ENCODE measurements at regions not wholly inside any gene's neighbourhood (a gene's known extent, or its start where the extent isn't known, plus 50 kb on each side); places are given as distances from the start of the nearest gene placed in this dataset.
"Not testable (repeated sequence)": the region's sequence is repeated elsewhere in the genome, so short reads cannot be mapped to it uniquely, and the experiment has no call there.

- ATAC-seq (ENCODE audit: low read depth in 2 of 2); H3K36me3 Mint-ChIP-seq; H3K4me1 Mint-ChIP-seq; DNase-seq; H3K27ac Mint-ChIP-seq; H3K4me3 Mint-ChIP-seq; H3K27me3 Mint-ChIP-seq: not testable (repeated sequence)
- H3K9me3 Mint-ChIP-seq, result peaks cover 3 to 22% (median 9%) of the 10 kb centered on the region in 7 donors
These were observed 1502.6 kb upstream of the TPTE start for GRCh38 chr21:9018731-9019253.

GRCh38 chr21:9024006-9024767 lies 1497.2 kb upstream of the TPTE start:
- ATAC-seq (ENCODE audit: low read depth in 2 of 2); H3K36me3 Mint-ChIP-seq: not testable (repeated sequence)

GRCh38 chr21:9026729-9027416 lies 1494.5 kb upstream of the TPTE start:
- H3K27ac Mint-ChIP-seq; H3K36me3 Mint-ChIP-seq; H3K27me3 Mint-ChIP-seq; H3K4me1 Mint-ChIP-seq; DNase-seq; H3K4me3 Mint-ChIP-seq; ATAC-seq (ENCODE audit: low read depth in 2 of 2): not testable (repeated sequence)
- H3K9me3 Mint-ChIP-seq, result peaks cover 0 to 18% (median 6%) of the 10 kb centered on the region in 7 donors

More at GRCh38 chr21:9024006-9024767, 1497.2 kb upstream of the TPTE start:
- peaks cover 0 to 21% (median 8%) of the 10 kb centered on the region in 7 donors for H3K9me3 Mint-ChIP-seq
- DNase-seq, H3K27ac Mint-ChIP-seq, H3K4me3 Mint-ChIP-seq, H3K27me3 Mint-ChIP-seq, H3K4me1 Mint-ChIP-seq: not testable (repeated sequence)

- peaks cover 0 to 18% (median 6%) of the 10 kb centered on the region in 7 donors for H3K9me3 Mint-ChIP-seq
- ATAC-seq (ENCODE audit: low read depth in 2 of 2); DNase-seq; H3K36me3 Mint-ChIP-seq; H3K27me3 Mint-ChIP-seq; H3K27ac Mint-ChIP-seq; H3K4me1 Mint-ChIP-seq; H3K4me3 Mint-ChIP-seq: not testable (repeated sequence)
These were observed 1494.0 kb upstream of the TPTE start for GRCh38 chr21:9027417-9027800.

GRCh38 chr21:9028624-9029431 lies 1492.6 kb upstream of the TPTE start:
- H3K4me1 Mint-ChIP-seq; DNase-seq; H3K36me3 Mint-ChIP-seq; H3K27me3 Mint-ChIP-seq; H3K27ac Mint-ChIP-seq; ATAC-seq (ENCODE audit: low read depth in 2 of 2): not testable (repeated sequence)
- H3K4me3 Mint-ChIP-seq, result peak overlapping the region in 1 of 8 donors; percentile 5
- H3K9me3 Mint-ChIP-seq, result peaks cover 0 to 18% (median 7%) of the 10 kb centered on the region in 7 donors

- H3K4me3 Mint-ChIP-seq; ATAC-seq (ENCODE audit: low read depth in 2 of 2); H3K4me1 Mint-ChIP-seq; H3K27ac Mint-ChIP-seq; H3K36me3 Mint-ChIP-seq; DNase-seq; H3K27me3 Mint-ChIP-seq: not testable (repeated sequence)
- H3K9me3 Mint-ChIP-seq, result peaks cover 0 to 18% (median 7%) of the 10 kb centered on the region in 7 donors
These were observed 1491.2 kb upstream of the TPTE start for GRCh38 chr21:9030141-9030665.

- not testable (repeated sequence) for H3K4me3 Mint-ChIP-seq; H3K27me3 Mint-ChIP-seq; ATAC-seq (ENCODE audit: low read depth in 2 of 2); H3K27ac Mint-ChIP-seq; H3K4me1 Mint-ChIP-seq; H3K36me3 Mint-ChIP-seq; DNase-seq
- peaks cover 0 to 17% (median 4%) of the 10 kb centered on the region in 7 donors for H3K9me3 Mint-ChIP-seq
These were observed 1489.7 kb upstream of the TPTE start for GRCh38 chr21:9031482-9032374.

GRCh38 chr21:9032547-9032946 lies 1488.8 kb upstream of the TPTE start:
- DNase-seq; ATAC-seq (ENCODE audit: low read depth in 2 of 2); H3K27me3 Mint-ChIP-seq; H3K36me3 Mint-ChIP-seq; H3K27ac Mint-ChIP-seq; H3K4me3 Mint-ChIP-seq; H3K4me1 Mint-ChIP-seq: not testable (repeated sequence)
- H3K9me3 Mint-ChIP-seq, result peaks cover 0 to 17% (median 2%) of the 10 kb centered on the region in 7 donors

- H3K4me3 Mint-ChIP-seq; DNase-seq; H3K4me1 Mint-ChIP-seq; ATAC-seq (ENCODE audit: low read depth in 2 of 2); H3K27ac Mint-ChIP-seq; H3K36me3 Mint-ChIP-seq; H3K27me3 Mint-ChIP-seq: not testable (repeated sequence)
- peaks cover 0 to 17% (median 1%) of the 10 kb centered on the region in 7 donors for H3K9me3 Mint-ChIP-seq
These were observed 1488.1 kb upstream of the TPTE start for GRCh38 chr21:9033295-9033694.

GRCh38 chr21:9034491-9035200 lies 1486.7 kb upstream of the TPTE start:
- not testable (repeated sequence) for H3K4me1 Mint-ChIP-seq; DNase-seq; ATAC-seq (ENCODE audit: low read depth in 2 of 2); H3K36me3 Mint-ChIP-seq; H3K27me3 Mint-ChIP-seq; H3K4me3 Mint-ChIP-seq; H3K27ac Mint-ChIP-seq
- H3K9me3 Mint-ChIP-seq, result peaks cover 0 to 13% (median 2%) of the 10 kb centered on the region in 7 donors

- ATAC-seq (ENCODE audit: low read depth in 2 of 2); H3K4me3 Mint-ChIP-seq; H3K4me1 Mint-ChIP-seq; H3K27ac Mint-ChIP-seq; DNase-seq; H3K36me3 Mint-ChIP-seq; H3K27me3 Mint-ChIP-seq: not testable (repeated sequence)
- peaks cover 0 to 18% (median 2%) of the 10 kb centered on the region in 7 donors for H3K9me3 Mint-ChIP-seq
These were observed 1486.2 kb upstream of the TPTE start for GRCh38 chr21:9035225-9035624.

GRCh38 chr21:9035970-9036369 lies 1485.4 kb upstream of the TPTE start:
- not testable (repeated sequence) for H3K4me1 Mint-ChIP-seq; H3K36me3 Mint-ChIP-seq; H3K27ac Mint-ChIP-seq; H3K27me3 Mint-ChIP-seq; H3K4me3 Mint-ChIP-seq; ATAC-seq (ENCODE audit: low read depth in 2 of 2); DNase-seq
- peaks cover 0 to 23% (median 2%) of the 10 kb centered on the region in 7 donors for H3K9me3 Mint-ChIP-seq

Data from naive B cell (primary cell).